NCI-H774 (cell line): ENCODE measurements at regions not wholly inside any gene's neighbourhood (a gene's known extent, or its start where the extent isn't known, plus 50 kb on each side); places are given as distances from the start of the nearest gene placed in this dataset.
"Not testable (repeated sequence)": the region's sequence is repeated elsewhere in the genome, so short reads cannot be mapped to it uniquely, and the experiment has no call there.

Experiments
- DNase-seq: peaks from one replicate; lab custom pipeline; 2025; lab: John Stamatoyannopoulos, UW

- no peak for DNase-seq
These were observed 70.1 kb downstream of the FBXO4 start for GRCh38 chr5:41995193-41995592.

GRCh38 chr5:42001673-42002072, 76.6 kb downstream of the FBXO4 start:
- no peak for DNase-seq

GRCh38 chr5:42003852-42004251, 78.8 kb downstream of the FBXO4 start:
- not testable (repeated sequence) for DNase-seq

GRCh38 chr5:42005561-42006153, 80.6 kb downstream of the FBXO4 start:
- no peak for DNase-seq

DNA sequence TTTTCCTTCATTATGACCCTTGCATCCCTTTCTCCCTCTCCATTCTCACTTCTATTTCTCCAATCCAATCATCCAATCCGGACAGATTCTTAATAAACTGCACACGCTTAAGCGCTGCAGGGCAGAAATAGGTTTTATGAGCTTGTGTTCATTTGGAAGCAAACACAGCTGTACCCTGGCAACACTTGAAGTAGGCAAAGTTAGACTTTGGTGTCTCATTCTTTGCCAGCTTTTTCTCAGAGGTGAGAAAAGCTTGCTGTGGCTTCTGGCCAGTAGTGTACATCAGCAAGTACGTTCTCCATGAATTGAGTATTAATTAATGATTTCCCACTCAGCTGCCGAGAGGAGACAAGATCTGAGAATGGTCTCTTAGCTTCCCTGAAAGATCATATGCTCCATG, 88.5 kb downstream of the FBXO4 start:
- DNase-seq, result no peak

GRCh38 chr5:42015254-42015653, 90.2 kb downstream of the FBXO4 start:
- DNase-seq, result no peak

GRCh38 chr5:42015681-42016080, 90.6 kb downstream of the FBXO4 start:
- DNase-seq, result no peak

GRCh38 chr5:42020788-42021530, 95.9 kb downstream of the FBXO4 start:
- no peak for DNase-seq

- no peak for DNase-seq
These were observed 96.8 kb downstream of the FBXO4 start for GRCh38 chr5:42021923-42022322.

DNA sequence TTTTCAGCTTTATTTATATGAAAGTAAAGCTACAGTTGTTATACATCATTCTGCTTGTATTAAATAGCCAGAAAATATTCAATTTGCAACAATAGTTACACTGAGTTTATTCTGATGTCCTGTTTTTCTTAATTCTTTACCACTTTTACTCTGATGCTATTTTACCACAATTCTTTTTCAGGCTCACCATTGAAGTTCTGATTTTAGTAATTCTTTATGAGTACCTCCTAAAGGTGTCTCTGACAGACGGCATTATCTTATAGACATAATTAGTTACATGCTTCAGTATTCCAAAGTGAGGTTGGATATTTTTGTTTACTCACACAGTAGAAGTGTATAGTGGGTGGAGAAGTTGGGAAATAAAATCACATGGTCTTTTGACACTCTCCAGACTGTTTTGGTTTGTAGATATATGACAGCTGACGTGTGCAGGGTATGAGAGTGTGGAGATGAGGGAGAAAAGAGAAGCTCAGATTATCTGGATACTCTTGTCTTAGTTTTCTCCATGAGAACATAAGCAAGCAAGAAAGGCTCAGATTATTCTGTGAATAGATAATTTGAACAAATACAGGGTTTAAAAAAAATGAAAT, 97.4 kb downstream of the FBXO4 start:
- DNase-seq, result no peak

DNA sequence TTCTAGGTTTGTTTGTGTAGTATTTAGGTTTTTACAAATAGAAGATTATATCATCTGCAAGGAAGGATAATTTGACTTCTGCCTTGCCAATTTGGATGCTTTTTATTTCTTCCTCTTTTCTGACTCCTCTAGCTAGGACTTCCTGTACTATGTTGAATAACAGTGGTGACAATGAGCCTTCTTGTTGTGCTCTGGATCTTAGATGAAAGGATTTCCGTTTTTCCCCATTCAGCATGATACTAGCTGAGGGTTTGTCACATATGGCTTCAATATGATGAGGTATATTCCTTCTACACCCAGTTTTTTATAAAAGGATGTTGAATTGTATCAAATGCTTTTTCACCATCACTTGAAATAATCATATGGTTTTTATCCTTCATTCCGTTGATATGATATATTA, 101.4 kb downstream of the FBXO4 start:
- no peak for DNase-seq

- DNase-seq, result no peak
These were observed 107.1 kb downstream of the FBXO4 start for GRCh38 chr5:42032137-42032536.

- no peak for DNase-seq
These were observed 110.4 kb downstream of the FBXO4 start for GRCh38 chr5:42035526-42035925.

- DNase-seq, result no peak
These were observed 111.3 kb downstream of the FBXO4 start for GRCh38 chr5:42036379-42036778.

DNA sequence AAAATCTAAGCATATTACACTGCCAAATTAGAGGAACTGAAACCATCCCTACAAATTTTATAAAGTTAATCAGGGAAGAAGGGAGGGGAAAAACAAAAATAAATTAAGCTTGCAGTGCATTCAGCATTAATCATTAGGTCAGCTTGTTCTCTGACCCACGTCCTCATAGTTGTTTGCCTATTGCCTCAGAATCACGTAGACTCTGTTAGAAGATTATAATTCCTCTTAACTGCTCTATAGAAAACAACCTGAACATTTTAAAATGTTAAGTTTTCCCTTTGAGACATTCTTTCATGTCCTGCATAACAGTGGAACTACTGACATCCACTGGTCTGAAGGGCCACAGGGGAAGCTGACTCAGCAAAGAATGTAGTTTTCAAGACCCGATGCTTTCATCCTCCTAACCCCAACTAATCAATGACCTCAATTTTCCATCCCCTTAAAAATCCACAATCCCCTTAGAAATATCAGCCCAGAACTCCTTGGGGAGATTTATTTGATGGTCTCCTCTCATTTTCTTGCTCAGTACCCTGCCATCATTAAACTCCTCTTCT, 112.4 kb downstream of the FBXO4 start:
- DNase-seq, result no peak

GRCh38 chr5:42043400-42043799, 118.3 kb downstream of the FBXO4 start:
- no peak for DNase-seq

GRCh38 chr5:42057254-42057690, 132.2 kb downstream of the FBXO4 start:
- peak; percentile 34 for DNase-seq

GRCh38 chr5:42059291-42059690, 134.2 kb downstream of the FBXO4 start:
- DNase-seq, result no peak

DNA sequence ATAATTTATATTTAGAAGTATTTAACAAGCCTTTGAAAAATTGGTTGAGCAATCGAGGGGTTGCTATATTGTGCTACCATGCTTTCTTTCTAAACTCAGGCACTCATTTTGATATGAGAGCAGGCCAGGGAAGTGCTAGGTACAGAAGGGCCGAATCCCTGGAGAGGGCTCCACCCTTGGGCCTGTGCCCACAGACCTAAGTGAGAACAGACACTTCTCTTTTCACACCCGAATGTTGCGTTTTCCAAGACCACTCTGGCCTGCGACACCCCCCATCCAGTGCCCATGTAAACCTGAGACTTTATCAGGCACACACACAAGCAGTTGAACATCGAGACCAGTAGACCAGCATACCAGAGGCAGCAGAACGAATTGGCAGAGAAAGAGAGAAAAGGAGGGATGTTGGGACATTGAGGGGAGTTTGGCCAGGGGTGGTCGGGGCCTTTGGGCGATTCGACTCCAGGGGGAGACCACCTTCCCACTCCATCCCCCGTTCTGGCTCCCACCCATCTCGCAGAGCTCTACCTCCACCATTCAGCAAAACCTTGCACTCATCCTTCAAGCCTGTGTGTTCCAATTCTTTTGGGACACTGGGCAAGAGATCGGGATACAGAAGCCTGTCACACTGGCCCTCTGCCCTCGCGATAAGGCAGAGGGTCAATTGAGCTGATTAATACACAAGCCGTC, 134.8 kb downstream of the FBXO4 start:
- DNase-seq, result no peak

GRCh38 chr5:42061121-42061520, 136.0 kb downstream of the FBXO4 start:
- DNase-seq, result no peak

GRCh38 chr5:42064821-42065220, 139.7 kb downstream of the FBXO4 start:
- no peak for DNase-seq

- DNase-seq, result no peak
These were observed 141.1 kb downstream of the FBXO4 start for GRCh38 chr5:42066131-42066530.

DNA sequence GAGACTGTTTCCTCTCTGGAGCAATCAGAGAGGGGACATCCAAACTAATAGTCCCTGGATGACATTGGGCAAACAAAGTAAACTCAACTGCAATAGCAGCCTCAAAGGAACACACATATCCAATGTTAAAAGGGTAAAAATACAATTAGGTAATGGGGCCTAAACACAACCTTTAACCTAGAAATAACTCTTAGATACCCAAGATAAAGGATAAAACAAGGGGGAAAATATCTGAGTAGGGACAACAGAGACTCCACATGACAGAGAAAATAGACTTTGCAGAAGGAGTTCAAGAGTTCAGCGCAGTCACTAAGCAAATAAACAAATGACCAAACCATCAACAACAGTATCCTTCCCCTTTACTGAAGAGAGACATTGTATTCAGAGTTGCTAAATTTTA, 149.3 kb downstream of the FBXO4 start:
- DNase-seq, result no peak
